GM21381 (cell line): ENCODE measurements at regions not wholly inside any gene's neighbourhood (a gene's known extent, or its start where the extent isn't known, plus 50 kb on each side); places are given as distances from the start of the nearest gene placed in this dataset.

ENCODE experiments used
- ATAC-seq: cut with Tn5 transposase; IDR thresholded peaks from one replicate; pipeline ENCODE4 v1.9.1; 2021; ENCODE audit warnings: mild to moderate bottlenecking, moderate library complexity; ENCODE audit not compliant: unreplicated experiment

GRCh38 chr2:217749008-217749407 is 253.8 kb downstream of the TNS1 start:
- no peak for ATAC-seq

GRCh38 chr2:217746808-217747207 is 256.0 kb downstream of the TNS1 start:
- no peak for ATAC-seq

GRCh38 chr2:217743966-217744761 is 258.6 kb downstream of the TNS1 start:
- ATAC-seq = no peak

- ATAC-seq = no peak
Observed at GRCh38 chr2:217743407-217743806, 259.4 kb downstream of the TNS1 start.

- ATAC-seq = no peak
Observed at GRCh38 chr2:217742841-217743240, 260.0 kb downstream of the TNS1 start.

GRCh38 chr2:217742276-217742675 is 260.5 kb downstream of the TNS1 start:
- no peak for ATAC-seq

GRCh38 chr2:217741381-217741955 is 261.3 kb downstream of the TNS1 start:
- ATAC-seq = no peak

- no peak for ATAC-seq
Observed at GRCh38 chr2:217740756-217741155, 262.0 kb downstream of the TNS1 start.

- ATAC-seq = no peak
Observed at GRCh38 chr2:217740178-217740577, 262.6 kb downstream of the TNS1 start.

- ATAC-seq = no peak
Observed at GRCh38 chr2:217739741-217740140, 263.1 kb downstream of the TNS1 start.

GRCh38 chr2:217738061-217738460 is 264.7 kb downstream of the TNS1 start:
- no peak for ATAC-seq

GRCh38 chr2:217736776-217737550 is 265.8 kb downstream of the TNS1 start:
- ATAC-seq = no peak

GRCh38 chr2:217735899-217736298 is 266.9 kb downstream of the TNS1 start:
- no peak for ATAC-seq

GRCh38 chr2:217735034-217735433 is 267.8 kb downstream of the TNS1 start:
- no peak for ATAC-seq

- ATAC-seq = no peak
Observed at GRCh38 chr2:217733461-217733860, 269.3 kb downstream of the TNS1 start.

GRCh38 chr2:217732992-217733391 is 269.8 kb downstream of the TNS1 start:
- ATAC-seq = no peak

GRCh38 chr2:217731805-217732204 is 271.0 kb downstream of the TNS1 start:
- ATAC-seq = no peak

GRCh38 chr2:217729421-217730053 is 273.3 kb downstream of the TNS1 start:
- ATAC-seq = no peak

GRCh38 chr2:217727801-217728200 is 275.0 kb downstream of the TNS1 start:
- no peak for ATAC-seq

GRCh38 chr2:217725409-217725808 is 277.4 kb downstream of the TNS1 start:
- no peak for ATAC-seq

- no peak for ATAC-seq
Observed at GRCh38 chr2:217724471-217724870, 278.3 kb downstream of the TNS1 start.
